Esophagus muscularis mucosa (tissue), 3 donors: ENCODE measurements at regions not wholly inside any gene's neighbourhood (a gene's known extent, or its start where the extent isn't known, plus 50 kb on each side); places are given as distances from the start of the nearest gene placed in this dataset.

Source experiments
- POLR2A ChIP-seq: fragments of 450-650 bp; IDR thresholded peaks from one replicate; pipeline ENCODE4 v1.6.1; 2017; ENCODE audit warnings: antibody characterized with exemption, moderate library complexity, mild to moderate bottlenecking, low read depth
- POLR2AphosphoS5 ChIP-seq, 2 donors: sonication (generic); formaldehyde crosslinking; IDR thresholded peaks; one replicate each; pipeline ENCODE4 v1.6.1; 2017; ENCODE audit warnings: antibody characterized with exemption in 2 of 2
- TF ChIP-seq, protein P1 (sequence below), 3 experiments: fragments of 200-600 bp in 2 of 3; fragments of 450-650 bp in 1 of 3; sonication (generic) in 2 of 3; IDR thresholded peaks; one replicate each; pipeline ENCODE4 v1.5.1; 2017 to 2019; ENCODE audit warnings: antibody characterized with exemption in 3 of 3, mild to moderate bottlenecking in 2 of 3, moderate library complexity in 1 of 3

- TF ChIP-seq, protein P1, sequence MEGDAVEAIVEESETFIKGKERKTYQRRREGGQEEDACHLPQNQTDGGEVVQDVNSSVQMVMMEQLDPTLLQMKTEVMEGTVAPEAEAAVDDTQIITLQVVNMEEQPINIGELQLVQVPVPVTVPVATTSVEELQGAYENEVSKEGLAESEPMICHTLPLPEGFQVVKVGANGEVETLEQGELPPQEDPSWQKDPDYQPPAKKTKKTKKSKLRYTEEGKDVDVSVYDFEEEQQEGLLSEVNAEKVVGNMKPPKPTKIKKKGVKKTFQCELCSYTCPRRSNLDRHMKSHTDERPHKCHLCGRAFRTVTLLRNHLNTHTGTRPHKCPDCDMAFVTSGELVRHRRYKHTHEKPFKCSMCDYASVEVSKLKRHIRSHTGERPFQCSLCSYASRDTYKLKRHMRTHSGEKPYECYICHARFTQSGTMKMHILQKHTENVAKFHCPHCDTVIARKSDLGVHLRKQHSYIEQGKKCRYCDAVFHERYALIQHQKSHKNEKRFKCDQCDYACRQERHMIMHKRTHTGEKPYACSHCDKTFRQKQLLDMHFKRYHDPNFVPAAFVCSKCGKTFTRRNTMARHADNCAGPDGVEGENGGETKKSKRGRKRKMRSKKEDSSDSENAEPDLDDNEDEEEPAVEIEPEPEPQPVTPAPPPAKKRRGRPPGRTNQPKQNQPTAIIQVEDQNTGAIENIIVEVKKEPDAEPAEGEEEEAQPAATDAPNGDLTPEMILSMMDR (IDR thresholded peaks at IDR 0.05): no peak
- TF ChIP-seq POLR2A (no peak), POLR2AphosphoS5 (IDR thresholded peaks at IDR 0.05) (no peak)
Observed at GRCh38 chr9:71583792-71584191, 184.5 kb downstream of the CEMIP2 start.
